Upper lobe of left lung (tissue), 6 donors: ENCODE measurements at regions not wholly inside any gene's neighbourhood (a gene's known extent, or its start where the extent isn't known, plus 50 kb on each side); places are given as distances from the start of the nearest gene placed in this dataset.

Experiments used
- ATAC-seq, 2 donors: fragments of 200-7000 bp; cut with Tn5 transposase; one replicate each; pipeline ENCODE4 v1.9.1; 2022; ENCODE audit warnings: mild to moderate bottlenecking in 2 of 2, moderate library complexity in 2 of 2; ENCODE audit not compliant: low FRiP score in 2 of 2
- DNase-seq, 2 donors: peaks; one replicate each; pipeline ENCODE4 v3.0.0-alpha.2; 2019 to 2020
- H3K27ac ChIP-seq, 4 donors: fragments of 200-600 bp; sonication (generic); one replicate each; pipeline ENCODE4 v1.5.1; 2016 to 2019
- H3K27me3 ChIP-seq, 4 donors: fragments of 200-600 bp; sonication (generic); one replicate each; pipeline ENCODE4 v1.5.1; 2017 to 2019
- H3K36me3 ChIP-seq, 4 donors: fragments of 200-600 bp; sonication (generic); one replicate each; pipeline ENCODE4 v1.5.1; 2016 to 2019
- H3K4me1 ChIP-seq, 4 donors: fragments of 200-600 bp; sonication (generic); one replicate each; pipeline ENCODE4 v1.5.1; 2018 to 2019
- H3K4me3 ChIP-seq, 4 donors: fragments of 200-600 bp; sonication (generic); one replicate each; pipeline ENCODE4 v1.5.1; 2017 to 2019; ENCODE audit warnings: mild to moderate bottlenecking in 2 of 4, moderate library complexity in 1 of 4
- H3K9me3 ChIP-seq, 4 donors: fragments of 200-600 bp; sonication (generic); one replicate each; pipeline ENCODE4 v1.5.1; 2018 to 2019
- EP300 ChIP-seq, 4 donors: sonication (generic); formaldehyde crosslinking; IDR thresholded peaks; one replicate each; pipeline ENCODE4 v1.5.1; 2017; ENCODE audit warnings: antibody characterized with exemption in 4 of 4, control low read depth in 2 of 4
- POLR2A ChIP-seq, 4 donors: fragments of 450-650 bp; IDR thresholded peaks; one replicate each; pipeline ENCODE4 v1.5.1; 2016 to 2017; ENCODE audit warnings: antibody characterized with exemption in 4 of 4, mild to moderate bottlenecking in 2 of 4
- POLR2AphosphoS5 ChIP-seq, 2 donors: sonication (generic); formaldehyde crosslinking; IDR thresholded peaks; one replicate each; pipeline ENCODE4 v1.5.1; 2017; ENCODE audit warnings: antibody characterized with exemption in 2 of 2
- WGBS, 2 donors: methylation state at CpG; one replicate each; pipeline ENCODE4 v1.1.5; 2017 to 2018; 5-methylcytosine and 5-hydroxymethylcytosine counted together
- TF ChIP-seq, protein P1 (sequence below), 6 experiments: fragments of 450-650 bp in 4 of 6; fragments of 200-600 bp in 2 of 6; sonication (generic) in 2 of 6; IDR thresholded peaks; one replicate each; pipeline ENCODE4 v1.5.1; 2016 to 2019; ENCODE audit warnings: antibody characterized with exemption in 6 of 6
- donor health status: DM: no; HTN: no; CAD: no; lungs with moderate emphysema.
- donor health status: DM: no; HTN: yes; CAD: no; lungs with severe emphysema.

DNA sequence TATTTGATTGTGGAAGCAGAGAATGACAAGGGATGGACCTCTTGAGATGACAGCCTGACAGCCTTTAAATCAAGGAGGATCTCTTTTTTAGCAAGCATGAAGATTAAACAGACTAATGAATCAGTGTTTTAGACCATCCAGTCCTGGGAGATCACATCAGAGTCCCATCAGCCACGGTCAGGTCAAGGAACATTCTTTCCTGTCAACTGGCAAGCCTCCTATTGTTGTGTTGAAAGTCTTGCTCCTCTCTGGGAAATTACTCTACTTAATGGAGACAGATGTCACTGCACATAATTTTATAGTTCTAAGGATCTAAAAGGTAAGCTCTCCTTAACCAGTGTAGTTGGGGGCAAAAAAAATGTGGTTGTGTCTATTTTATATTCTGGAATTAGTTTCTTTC, 469.0 kb downstream of the TMEM182 start:
- H3K4me3 ChIP-seq = no peak overlapping the region
- no peak for DNase-seq
- H3K36me3 ChIP-seq = no peaks in the 10 kb centered on the region
- WGBS, 2 donors = 28 to 46% methylated on average over 1 of the region's 1 CpG
- H3K27ac ChIP-seq = no peak overlapping the region
- ATAC-seq = no peak
- no peaks in the 10 kb centered on the region for H3K27me3 ChIP-seq
- TF ChIP-seq, protein P1, sequence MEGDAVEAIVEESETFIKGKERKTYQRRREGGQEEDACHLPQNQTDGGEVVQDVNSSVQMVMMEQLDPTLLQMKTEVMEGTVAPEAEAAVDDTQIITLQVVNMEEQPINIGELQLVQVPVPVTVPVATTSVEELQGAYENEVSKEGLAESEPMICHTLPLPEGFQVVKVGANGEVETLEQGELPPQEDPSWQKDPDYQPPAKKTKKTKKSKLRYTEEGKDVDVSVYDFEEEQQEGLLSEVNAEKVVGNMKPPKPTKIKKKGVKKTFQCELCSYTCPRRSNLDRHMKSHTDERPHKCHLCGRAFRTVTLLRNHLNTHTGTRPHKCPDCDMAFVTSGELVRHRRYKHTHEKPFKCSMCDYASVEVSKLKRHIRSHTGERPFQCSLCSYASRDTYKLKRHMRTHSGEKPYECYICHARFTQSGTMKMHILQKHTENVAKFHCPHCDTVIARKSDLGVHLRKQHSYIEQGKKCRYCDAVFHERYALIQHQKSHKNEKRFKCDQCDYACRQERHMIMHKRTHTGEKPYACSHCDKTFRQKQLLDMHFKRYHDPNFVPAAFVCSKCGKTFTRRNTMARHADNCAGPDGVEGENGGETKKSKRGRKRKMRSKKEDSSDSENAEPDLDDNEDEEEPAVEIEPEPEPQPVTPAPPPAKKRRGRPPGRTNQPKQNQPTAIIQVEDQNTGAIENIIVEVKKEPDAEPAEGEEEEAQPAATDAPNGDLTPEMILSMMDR (IDR thresholded peaks at IDR 0.05) = no peak
- TF ChIP-seq POLR2AphosphoS5 (IDR thresholded peaks at IDR 0.05) = no peak
- no peak for TF ChIP-seq POLR2A (IDR thresholded peaks at IDR 0.05)
- no peak for TF ChIP-seq EP300 (IDR thresholded peaks at IDR 0.05)
- no peaks in the 10 kb centered on the region for H3K4me1 ChIP-seq
- H3K9me3 ChIP-seq = no peaks in the 10 kb centered on the region

DNA sequence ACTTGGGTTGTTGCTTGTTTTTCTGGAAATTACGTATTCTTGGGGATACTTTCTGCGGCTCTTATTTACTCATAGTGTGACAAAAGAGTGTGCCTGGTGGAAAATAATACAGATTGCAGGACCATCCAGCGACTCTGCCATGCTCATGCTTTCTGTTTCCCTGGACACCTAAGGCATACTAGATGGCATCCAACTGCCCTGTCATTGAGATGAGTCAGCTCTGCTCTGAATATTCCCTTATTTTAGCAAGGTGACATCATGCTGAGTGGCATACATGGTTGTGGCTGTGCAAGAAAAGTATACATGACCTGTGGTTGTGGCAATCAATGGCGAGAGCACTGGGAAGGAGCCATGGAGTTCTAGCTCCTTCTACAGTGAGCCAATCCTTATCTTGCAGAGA, 471.0 kb downstream of the TMEM182 start:
- H3K27me3 ChIP-seq = no peaks in the 10 kb centered on the region
- no peaks in the 10 kb centered on the region for H3K36me3 ChIP-seq
- no peak overlapping the region for H3K4me3 ChIP-seq
- ATAC-seq = no peak
- TF ChIP-seq, protein P1 (IDR thresholded peaks at IDR 0.05) = no peak
- TF ChIP-seq POLR2A (IDR thresholded peaks at IDR 0.05) (no peak), POLR2AphosphoS5 (IDR thresholded peaks at IDR 0.05) (no peak), EP300 (IDR thresholded peaks at IDR 0.05) (no peak)
- no peaks in the 10 kb centered on the region for H3K9me3 ChIP-seq
- 91 to 93% methylated on average over 4 of the region's 4 CpGs for WGBS, 2 donors
- H3K4me1 ChIP-seq = no peaks in the 10 kb centered on the region
- DNase-seq = no peak
- H3K27ac ChIP-seq = no peak overlapping the region

DNA sequence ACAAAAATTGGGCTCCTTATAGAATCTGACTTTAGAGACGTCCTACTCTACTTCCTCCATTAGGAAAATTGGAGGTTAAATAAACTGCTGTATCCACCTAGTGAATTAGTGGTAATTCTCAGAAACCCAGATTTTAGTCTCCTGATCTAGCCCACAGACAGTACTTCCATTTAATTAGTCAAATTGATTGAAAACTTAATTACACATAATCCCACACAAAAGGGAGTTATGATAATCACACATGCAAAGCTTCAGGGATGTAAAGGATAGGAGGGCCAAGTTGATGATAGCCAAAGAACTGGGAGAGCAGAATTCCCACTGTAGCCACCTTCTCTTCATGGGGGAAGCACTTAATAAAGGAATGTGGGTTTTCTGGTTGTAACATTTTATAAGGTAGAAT, 471.9 kb downstream of the TMEM182 start:
- Histone ChIP-seq H3K27ac (no peak overlapping the region), H3K36me3 (no peaks in the 10 kb centered on the region), H3K4me1 (no peaks in the 10 kb centered on the region), H3K27me3 (no peaks in the 10 kb centered on the region), H3K9me3 (no peaks in the 10 kb centered on the region), H3K4me3 (no peak overlapping the region)
- TF ChIP-seq POLR2A (IDR thresholded peaks at IDR 0.05) (no peak), EP300 (IDR thresholded peaks at IDR 0.05) (no peak), POLR2AphosphoS5 (IDR thresholded peaks at IDR 0.05) (no peak)
- ATAC-seq (no peak), DNase-seq (no peak)
- WGBS, 2 donors = 46 to 97% methylated on average over 1 of the region's 1 CpG

DNA sequence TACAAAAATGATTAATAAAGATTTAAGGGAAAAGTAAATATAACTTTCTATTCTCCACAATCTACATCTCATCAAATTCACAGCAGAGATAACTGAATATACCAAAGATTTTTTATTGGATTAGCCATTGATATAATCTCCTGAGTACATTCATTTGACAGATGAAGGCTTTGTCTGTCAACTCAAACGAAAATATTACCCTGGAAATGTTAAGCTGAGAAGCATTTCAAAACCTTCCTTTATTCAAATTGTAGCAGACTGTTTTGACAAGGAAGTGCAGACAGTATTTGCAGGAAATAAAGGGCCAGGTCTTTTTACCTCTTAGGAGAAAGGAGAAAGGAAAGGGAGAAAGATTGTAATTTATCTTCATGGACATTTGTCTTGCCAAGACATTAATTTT, 473.5 kb downstream of the TMEM182 start:
- no peaks in the 10 kb centered on the region for H3K36me3 ChIP-seq
- ATAC-seq (no peak), DNase-seq (no peak)
- no peaks in the 10 kb centered on the region for H3K9me3 ChIP-seq
- H3K27ac ChIP-seq = no peak overlapping the region
- H3K4me1 ChIP-seq = no peaks in the 10 kb centered on the region
- TF ChIP-seq POLR2A (IDR thresholded peaks at IDR 0.05) (no peak), EP300 (IDR thresholded peaks at IDR 0.05) (no peak)
- TF ChIP-seq, protein P1 (IDR thresholded peaks at IDR 0.05) = no peak
- H3K4me3 ChIP-seq = no peak overlapping the region
- H3K27me3 ChIP-seq = no peaks in the 10 kb centered on the region
- WGBS, 2 donors = 23 to 33% methylated on average over 1 of the region's 1 CpG

DNA sequence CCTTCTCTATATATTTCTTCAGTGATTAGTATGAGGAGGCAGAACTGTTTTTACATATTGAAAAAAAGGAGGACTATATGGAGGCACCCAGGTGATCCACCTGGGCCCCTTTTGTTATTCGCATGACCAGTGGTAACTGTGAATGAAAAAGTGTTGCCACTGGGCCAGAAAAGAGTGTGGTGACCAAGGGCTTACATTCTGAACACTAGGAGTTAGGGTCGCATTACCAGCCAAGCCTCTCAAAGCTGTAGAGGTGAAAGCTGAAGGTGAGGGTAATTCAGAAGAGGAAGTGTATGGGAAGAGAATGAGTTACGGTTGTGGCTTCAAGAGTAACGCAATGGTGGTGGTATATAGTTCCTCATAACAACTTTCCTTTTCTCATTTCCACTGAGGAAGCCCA, 487.6 kb downstream of the TMEM182 start:
- ATAC-seq = no peak
- DNase-seq = no peak
- H3K36me3 ChIP-seq = no peaks in the 10 kb centered on the region
- no peaks in the 10 kb centered on the region for H3K4me1 ChIP-seq
- TF ChIP-seq POLR2AphosphoS5 (IDR thresholded peaks at IDR 0.05) = no peak
- no peak for TF ChIP-seq EP300 (IDR thresholded peaks at IDR 0.05)
- TF ChIP-seq, protein P1 (IDR thresholded peaks at IDR 0.05) = no peak
- TF ChIP-seq POLR2A (IDR thresholded peaks at IDR 0.05) = no peak
- H3K27ac ChIP-seq = no peak overlapping the region
- no peaks in the 10 kb centered on the region for H3K9me3 ChIP-seq
- 75 to 77% methylated on average over 4 of the region's 4 CpGs for WGBS, 2 donors
- no peaks in the 10 kb centered on the region for H3K27me3 ChIP-seq
- H3K4me3 ChIP-seq = no peak overlapping the region
